ENCODE measurements at regions not wholly inside any gene's neighbourhood (a gene's known extent, or its start where the extent isn't known, plus 50 kb on each side); places are given as distances from the start of the nearest gene placed in this dataset.

DNA sequence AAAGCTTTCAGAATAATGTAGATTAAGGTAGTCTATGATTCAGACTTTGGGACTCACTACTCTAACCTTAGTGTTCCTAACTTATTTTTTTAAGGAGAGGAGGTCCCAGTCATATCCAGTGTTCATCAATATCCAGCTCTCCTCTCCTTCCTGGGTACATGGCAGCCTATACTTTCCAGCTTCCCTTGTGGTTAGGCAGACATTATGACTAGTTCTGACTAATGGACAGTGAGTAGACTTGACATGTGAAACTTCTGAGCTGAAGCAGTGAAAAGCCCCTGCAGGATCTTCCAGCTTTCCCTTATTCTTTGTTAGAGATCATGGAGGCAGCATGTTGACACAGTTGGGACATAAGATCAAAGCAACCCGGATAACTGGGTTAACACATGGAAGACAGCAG, 144.2 kb downstream of the PTPRU start:
- DNase-seq: no peak

DNA sequence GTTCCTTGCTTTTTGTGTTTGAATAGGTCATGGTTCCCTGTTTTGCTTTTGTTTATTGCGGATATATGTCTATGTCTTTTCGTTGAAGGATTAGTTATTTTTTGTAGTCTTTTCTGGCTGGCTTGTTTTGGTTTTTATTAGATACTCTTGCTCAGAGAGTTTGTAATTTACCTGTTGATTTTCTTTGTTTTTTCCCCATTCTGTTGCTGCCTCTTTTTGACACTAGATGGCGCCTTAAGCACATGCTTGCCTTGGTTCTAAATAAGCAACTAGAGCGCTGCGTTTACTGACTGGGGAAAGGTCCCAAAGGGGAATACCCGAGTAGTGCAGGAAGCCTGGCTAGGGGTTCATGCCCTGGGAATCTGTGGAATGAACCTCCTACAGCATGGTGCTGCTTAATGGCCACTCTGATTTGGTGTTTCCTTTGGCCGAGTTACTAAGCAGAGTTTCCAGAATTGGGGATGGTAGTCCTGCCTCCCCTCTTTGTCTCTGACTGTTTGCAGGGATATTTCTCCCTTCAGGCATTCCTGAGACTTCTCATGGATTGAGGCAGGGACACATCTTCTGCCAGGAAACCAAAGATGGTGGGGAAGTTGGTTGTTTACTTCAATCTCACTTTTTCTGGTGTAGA, 143.2 kb downstream of the PTPRU start:
- DNase-seq: peak; percentile 31
